AG09309 (cell line): ENCODE measurements at regions not wholly inside any gene's neighbourhood (a gene's known extent, or its start where the extent isn't known, plus 50 kb on each side); places are given as distances from the start of the nearest gene placed in this dataset.

Experiments
- DNase-seq: peaks from one replicate; pipeline ENCODE4 v3.0.0-alpha.2; 2010; ENCODE audit warnings: low read depth
- H3K4me3 ChIP-seq: 2 replicates; pipeline ENCODE4 v1.5.1; 2011; ENCODE audit warnings: mild to moderate bottlenecking, low read depth, low read length, moderate library complexity; ENCODE audit not compliant: control insufficient read depth
- CTCF ChIP-seq: IDR thresholded peaks from 2 replicates; pipeline ENCODE4 v1.5.1; 2011; ENCODE audit warnings: mild to moderate bottlenecking, low read depth, low read length, inconsistent platforms; ENCODE audit not compliant: insufficient read depth, control insufficient read depth; ENCODE audit errors: missing control alignments

GRCh38 chr18:6609666-6610264 is 119.8 kb upstream of the ARHGAP28 start:
- TF ChIP-seq CTCF = no peak
- DNase-seq = no peak
- no peak overlapping the region for H3K4me3 ChIP-seq

DNA sequence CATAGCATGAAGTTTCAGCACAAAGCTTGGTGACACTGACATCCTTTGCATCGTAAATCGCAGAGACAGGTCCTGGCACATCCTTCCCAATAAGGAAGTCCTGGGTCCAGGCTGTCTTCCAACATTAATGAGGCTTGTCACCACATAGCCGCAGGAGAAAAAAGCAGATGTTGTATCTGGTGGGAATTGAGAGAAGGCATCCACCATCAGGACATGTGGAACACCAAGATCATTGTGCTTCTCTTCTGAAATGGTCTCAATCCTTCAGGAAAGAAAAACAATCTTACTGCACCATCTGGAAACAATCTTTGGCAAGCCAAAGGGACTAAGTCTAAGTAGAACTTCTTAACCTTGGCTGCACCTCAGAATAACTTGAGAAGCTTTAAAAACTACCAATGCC is 119.0 kb upstream of the ARHGAP28 start:
- DNase-seq = no peak
- no peak for TF ChIP-seq CTCF
- H3K4me3 ChIP-seq = no peak overlapping the region

DNA sequence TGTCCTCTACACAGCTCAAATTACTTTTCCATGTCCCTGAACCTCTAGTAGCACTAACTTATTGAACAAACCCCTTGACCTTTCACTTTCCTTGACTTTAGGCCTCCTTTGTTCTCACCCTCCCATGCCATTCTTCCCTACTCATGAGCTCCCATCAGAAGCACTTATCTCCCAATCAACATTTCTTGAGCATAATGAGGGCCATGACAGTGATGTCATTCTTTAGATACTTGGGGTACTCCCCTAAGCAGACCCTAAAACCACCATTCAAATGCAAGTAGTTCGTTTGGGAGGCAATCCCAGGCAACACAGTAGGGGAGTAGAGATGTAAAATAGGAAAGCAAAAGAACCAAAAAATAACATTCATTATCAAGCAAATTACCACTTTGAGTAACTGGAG is 115.9 kb upstream of the ARHGAP28 start:
- no peak overlapping the region for H3K4me3 ChIP-seq
- no peak for TF ChIP-seq CTCF
- no peak for DNase-seq

GRCh38 chr18:6614952-6615351 is 114.6 kb upstream of the ARHGAP28 start:
- DNase-seq = no peak
- TF ChIP-seq CTCF = no peak
- H3K4me3 ChIP-seq = no peak overlapping the region

DNA sequence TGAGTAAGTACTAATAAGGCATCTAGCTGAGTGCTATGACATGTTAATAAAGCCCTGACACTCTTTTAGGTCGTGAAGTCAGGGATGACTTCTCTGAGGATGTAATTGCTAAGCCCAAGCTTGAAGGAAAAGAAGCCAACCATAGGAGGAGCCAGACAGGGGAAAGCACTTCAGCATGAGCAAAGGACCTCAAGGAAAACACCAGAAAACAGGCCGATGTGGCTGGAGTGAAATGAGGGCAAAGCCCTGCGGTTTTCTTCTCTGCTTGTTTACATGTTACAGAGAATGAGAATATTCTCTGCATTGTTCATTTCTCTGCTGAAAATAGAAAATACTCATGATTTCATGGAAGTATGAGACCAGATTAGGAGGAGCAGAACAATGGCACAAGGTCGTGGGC is 112.5 kb upstream of the ARHGAP28 start:
- no peak for DNase-seq
- TF ChIP-seq CTCF = no peak
- no peak overlapping the region for H3K4me3 ChIP-seq

GRCh38 chr18:6621437-6621836 is 108.1 kb upstream of the ARHGAP28 start:
- H3K4me3 ChIP-seq = no peak overlapping the region
- TF ChIP-seq CTCF = no peak
- DNase-seq = no peak

DNA sequence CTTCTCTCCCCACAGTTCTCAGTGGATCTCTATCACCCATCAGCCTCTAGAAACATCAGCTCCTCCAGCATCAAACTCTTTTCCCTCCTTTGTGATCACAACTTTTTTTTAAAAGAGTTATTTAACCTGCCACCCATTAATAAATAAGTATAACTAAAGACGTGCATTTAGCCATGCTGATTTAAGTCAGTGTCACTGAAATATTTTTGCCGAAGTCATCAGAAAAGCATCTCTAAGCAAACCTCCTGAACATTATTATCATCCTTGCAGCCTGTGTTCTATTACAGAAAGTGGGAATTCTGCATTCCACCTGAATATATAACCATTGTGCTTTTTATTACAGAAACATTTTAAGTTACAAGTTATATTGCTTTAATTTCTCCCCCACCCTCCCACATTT is 106.2 kb upstream of the ARHGAP28 start:
- TF ChIP-seq CTCF = no peak
- no peak overlapping the region for H3K4me3 ChIP-seq
- no peak for DNase-seq
